ENCODE measurements at regions not wholly inside any gene's neighbourhood (a gene's known extent, or its start where the extent isn't known, plus 50 kb on each side); places are given as distances from the start of the nearest gene placed in this dataset.

GRCh38 chr4:100809506-100809905 lies 291.7 kb upstream of the EMCN start:
- Histone ChIP-seq H3K9ac (ENCODE audit: low read depth, low read length) (no peak overlapping the region), H3K79me1 (ENCODE audit: low read depth in 1 of 2, low read length in 2 of 2) (no peaks in the 10 kb centered on the region), H4K5ac (ENCODE audit: low read depth, low read length) (no peak overlapping the region), H3K9me1 (ENCODE audit: insufficient read depth, low read length) (no peaks in the 10 kb centered on the region), H2AFZ (replicated peaks; ENCODE audit: low read length, poor library complexity) (no peak overlapping the region), H3K23ac (ENCODE audit: low read depth, low read length) (no peak overlapping the region), H3K56ac (ENCODE audit: extremely low read depth, insufficient read depth, low read length) (no peak overlapping the region), H3K27me3 (ENCODE audit: control insufficient read depth, insufficient read depth, low read length) (no peaks in the 10 kb centered on the region), H4K8ac (ENCODE audit: low read depth in 2 of 2, low read length in 2 of 2) (no peak overlapping the region), H3K27ac (ENCODE audit: insufficient read depth, low read length) (no peak overlapping the region), H2BK20ac (ENCODE audit: low read depth, low read length) (no peak overlapping the region), H4K91ac (ENCODE audit: insufficient read depth, low read depth, low read length) (no peak overlapping the region), H3K4me1 (ENCODE audit: control insufficient read depth, insufficient read depth, low read length) (no peaks in the 10 kb centered on the region), H2AK9ac (replicated peaks; ENCODE audit: low read depth, low read length, poor library complexity) (no peak overlapping the region), H2BK5ac (ENCODE audit: low read depth, low read length, poor library complexity, severe bottlenecking) (no peak overlapping the region), H3K36me3 (ENCODE audit: control insufficient read depth, insufficient read depth, low read length) (no peaks in the 10 kb centered on the region), H3K4me3 (ENCODE audit: insufficient read depth, low read depth, low read length) (no peak overlapping the region), H3K4ac (ENCODE audit: low read depth, low read length) (no peak overlapping the region), H2AK5ac (ENCODE audit: low read depth, low read length) (no peak overlapping the region), H3K9me3 (ENCODE audit: control insufficient read depth, insufficient read depth, low read length) (peaks cover 2% of the 10 kb centered on the region; the same call in 1 of the 2 replicates), H2BK120ac (ENCODE audit: low read depth, low read length) (no peak overlapping the region), H3K18ac (ENCODE audit: low read depth, low read length) (no peak overlapping the region), H3K4me2 (ENCODE audit: low read depth, low read length) (no peak overlapping the region), H3K14ac (replicated peaks; ENCODE audit: low read depth, low read length) (no peak overlapping the region), H4K20me1 (ENCODE audit: insufficient read depth, low read length) (no peaks in the 10 kb centered on the region), H2BK15ac (ENCODE audit: low read depth, low read length) (no peak overlapping the region)
- no CpG with 5 or more reads among the region's 2 CpGs for WGBS, 2 experiments (ENCODE audit: extremely low coverage in 2 of 2, insufficient read length in 1 of 2)
- ATAC-seq (ENCODE audit: low read depth), result no peak
- TF ChIP-seq MAZ (IDR thresholded peaks at IDR 0.05; ENCODE audit: borderline replicate concordance, low read depth, low read length) (no peak), BHLHE40 (IDR thresholded peaks at IDR 0.05; ENCODE audit: low read depth, low read length) (no peak)
- dilution Hi-C loops (cut with HindIII; ENCODE audit: low sequenced_read_pairs, unreplicated experiment) (no loop called here), in situ Hi-C loops (cut with MboI; ENCODE audit: low sequenced_read_pairs) (no loop called here), intact Hi-C loops (cut with micrococcal nuclease) (no loop called here)
- POLR2A ChIA-PET (ENCODE audit: unreplicated experiment), result no interaction called here
- CTCF ChIA-PET, result no interaction called here
- no TSS peak for BruUV-seq (replicated peaks)
- DNase-seq, result no peak

Data from IMR-90 (cell line).